ENCODE measurements at regions not wholly inside any gene's neighbourhood (a gene's known extent, or its start where the extent isn't known, plus 50 kb on each side); places are given as distances from the start of the nearest gene placed in this dataset.

GRCh38 chr10:130487566-130487965 is 351.4 kb downstream of the GLRX3 start:
- peaks cover 2% of the 10 kb centered on the region for H3K4me1 ChIP-seq (ENCODE audit: control insufficient read depth, insufficient read depth, low read length)
- no peak overlapping the region for H3K4me3 ChIP-seq (ENCODE audit: low read depth, low read length)
- no peaks in the 10 kb centered on the region for H3K9me3 ChIP-seq (ENCODE audit: control insufficient read depth, insufficient read depth, low read length)
- no peak overlapping the region for H3K9ac ChIP-seq (ENCODE audit: low read depth, low read length)
- no peaks in the 10 kb centered on the region for H3K27me3 ChIP-seq (ENCODE audit: control insufficient read depth, insufficient read depth, low read length)
- H3K36me3 ChIP-seq (ENCODE audit: control insufficient read depth, insufficient read depth, low read length): no peaks in the 10 kb centered on the region

DNA sequence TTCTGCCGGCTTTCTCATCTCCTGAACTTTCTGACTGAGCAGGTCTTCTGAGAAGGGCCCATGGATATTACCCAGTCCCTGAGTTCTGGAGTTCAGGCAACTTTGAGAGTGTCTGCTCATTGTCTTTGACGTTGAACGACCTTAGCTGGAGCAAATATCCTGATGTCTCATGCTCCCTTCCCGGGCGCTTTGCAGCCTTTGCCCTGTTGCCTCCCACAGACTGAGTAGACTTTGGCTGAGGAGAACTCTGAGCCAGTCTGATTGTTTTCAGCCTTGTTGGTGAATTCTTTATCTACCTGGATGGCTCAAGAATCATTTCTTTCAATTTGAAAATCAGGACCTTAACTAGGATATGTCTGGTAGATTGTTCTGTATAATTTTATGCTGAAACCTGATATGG is 353.7 kb downstream of the GLRX3 start:
- Histone ChIP-seq H3K36me3 (ENCODE audit: control insufficient read depth, insufficient read depth, low read length) (no peaks in the 10 kb centered on the region), H3K9ac (ENCODE audit: low read depth, low read length) (no peak overlapping the region), H3K4me1 (ENCODE audit: control insufficient read depth, insufficient read depth, low read length) (peaks cover 2% of the 10 kb centered on the region), H3K27me3 (ENCODE audit: control insufficient read depth, insufficient read depth, low read length) (no peaks in the 10 kb centered on the region), H3K9me3 (ENCODE audit: control insufficient read depth, insufficient read depth, low read length) (no peaks in the 10 kb centered on the region), H3K4me3 (ENCODE audit: low read depth, low read length) (no peak overlapping the region)

DNA sequence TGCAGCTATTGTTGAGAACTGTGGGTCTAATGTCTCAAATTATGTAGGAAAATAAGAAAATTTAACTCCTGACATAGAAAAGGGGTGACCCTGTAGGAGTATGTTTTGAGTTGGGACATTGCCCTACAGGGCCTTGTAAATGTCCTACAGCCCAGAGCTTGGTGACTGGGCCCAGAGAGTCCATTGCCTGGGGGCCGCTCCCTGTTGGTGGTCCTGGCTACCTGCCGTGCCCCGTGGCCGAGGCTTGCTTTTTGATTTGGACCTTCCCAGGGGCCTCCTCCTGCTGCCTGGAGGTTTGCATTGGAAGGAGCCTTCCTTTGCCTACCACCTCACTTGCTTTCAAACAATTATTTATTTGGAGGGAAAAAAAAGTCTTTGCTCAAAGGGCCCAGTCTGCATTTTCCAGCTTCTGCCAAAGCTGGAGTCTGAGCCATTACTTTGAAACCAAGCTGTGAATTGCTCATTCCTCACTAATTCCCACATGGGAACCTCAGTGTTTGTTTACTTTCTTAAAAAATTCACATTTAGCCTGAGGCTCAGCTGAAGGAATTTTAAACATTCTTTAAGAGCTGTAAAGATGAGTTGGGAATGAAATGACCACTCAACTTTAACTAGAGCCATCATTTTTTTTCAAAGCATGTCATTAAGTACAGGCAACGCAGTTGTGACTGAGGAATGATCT is 355.0 kb downstream of the GLRX3 start:
- Histone ChIP-seq H3K9ac (ENCODE audit: low read depth, low read length) (no peak overlapping the region), H3K36me3 (ENCODE audit: control insufficient read depth, insufficient read depth, low read length) (no peaks in the 10 kb centered on the region), H3K4me1 (ENCODE audit: control insufficient read depth, insufficient read depth, low read length) (peaks cover 2% of the 10 kb centered on the region), H3K27me3 (ENCODE audit: control insufficient read depth, insufficient read depth, low read length) (no peaks in the 10 kb centered on the region), H3K4me3 (ENCODE audit: low read depth, low read length) (no peak overlapping the region), H3K9me3 (ENCODE audit: control insufficient read depth, insufficient read depth, low read length) (no peaks in the 10 kb centered on the region)

DNA sequence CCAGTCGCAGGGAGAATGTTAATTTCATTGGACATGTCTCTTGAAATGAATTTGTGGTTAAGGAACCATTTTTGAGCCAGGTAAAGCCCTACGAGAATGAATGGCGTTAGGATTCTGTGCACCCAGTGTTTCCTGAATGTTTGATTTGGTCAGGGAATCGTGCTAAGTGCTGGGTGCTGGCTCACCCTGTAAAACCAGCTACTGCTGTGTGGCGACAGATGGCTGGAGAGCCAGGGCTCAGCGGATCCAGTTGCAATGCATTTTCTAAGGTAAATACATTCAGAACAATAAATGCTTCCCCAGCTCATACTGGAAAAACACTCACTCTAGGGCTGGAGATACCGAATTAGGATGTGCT is 355.5 kb downstream of the GLRX3 start:
- Histone ChIP-seq H3K9ac (ENCODE audit: low read depth, low read length) (no peak overlapping the region), H3K4me3 (ENCODE audit: low read depth, low read length) (no peak overlapping the region), H3K4me1 (ENCODE audit: control insufficient read depth, insufficient read depth, low read length) (peaks cover 2% of the 10 kb centered on the region), H3K9me3 (ENCODE audit: control insufficient read depth, insufficient read depth, low read length) (no peaks in the 10 kb centered on the region), H3K36me3 (ENCODE audit: control insufficient read depth, insufficient read depth, low read length) (no peaks in the 10 kb centered on the region), H3K27me3 (ENCODE audit: control insufficient read depth, insufficient read depth, low read length) (no peaks in the 10 kb centered on the region)

GRCh38 chr10:130492266-130492934 is 356.2 kb downstream of the GLRX3 start:
- no peaks in the 10 kb centered on the region for H3K27me3 ChIP-seq (ENCODE audit: control insufficient read depth, insufficient read depth, low read length)
- H3K9me3 ChIP-seq (ENCODE audit: control insufficient read depth, insufficient read depth, low read length): no peaks in the 10 kb centered on the region
- no peaks in the 10 kb centered on the region for H3K36me3 ChIP-seq (ENCODE audit: control insufficient read depth, insufficient read depth, low read length)
- no peaks in the 10 kb centered on the region for H3K4me1 ChIP-seq (ENCODE audit: control insufficient read depth, insufficient read depth, low read length)
- H3K4me3 ChIP-seq (ENCODE audit: low read depth, low read length): no peak overlapping the region
- no peak overlapping the region for H3K9ac ChIP-seq (ENCODE audit: low read depth, low read length)

DNA sequence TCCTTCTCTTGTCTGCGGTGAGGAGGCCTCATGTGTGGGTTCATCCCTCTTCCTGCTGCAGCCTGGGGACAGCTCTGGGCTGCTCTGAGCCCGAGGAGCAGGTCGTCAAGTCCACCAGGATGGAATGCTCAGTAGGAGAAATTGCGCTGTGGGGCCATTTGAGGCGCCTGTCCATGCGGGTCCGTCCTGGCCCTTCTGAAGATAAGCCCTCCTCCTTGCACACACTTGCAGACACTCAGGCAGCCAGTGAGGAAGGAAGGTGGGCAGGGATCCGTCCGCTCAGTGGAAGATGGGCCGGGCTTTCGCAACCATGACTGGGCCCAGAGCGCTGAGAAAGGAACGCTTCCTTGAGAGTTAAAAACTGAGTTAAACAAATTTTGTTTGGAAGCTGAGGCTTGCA is 356.8 kb downstream of the GLRX3 start:
- Histone ChIP-seq H3K4me1 (ENCODE audit: control insufficient read depth, insufficient read depth, low read length) (no peaks in the 10 kb centered on the region), H3K4me3 (ENCODE audit: low read depth, low read length) (no peak overlapping the region), H3K9ac (ENCODE audit: low read depth, low read length) (no peak overlapping the region), H3K9me3 (ENCODE audit: control insufficient read depth, insufficient read depth, low read length) (no peaks in the 10 kb centered on the region), H3K27me3 (ENCODE audit: control insufficient read depth, insufficient read depth, low read length) (no peaks in the 10 kb centered on the region), H3K36me3 (ENCODE audit: control insufficient read depth, insufficient read depth, low read length) (no peaks in the 10 kb centered on the region)

GRCh38 chr10:130493446-130494145 is 357.4 kb downstream of the GLRX3 start:
- Histone ChIP-seq H3K36me3 (ENCODE audit: control insufficient read depth, insufficient read depth, low read length) (no peaks in the 10 kb centered on the region), H3K4me1 (ENCODE audit: control insufficient read depth, insufficient read depth, low read length) (no peaks in the 10 kb centered on the region), H3K9ac (ENCODE audit: low read depth, low read length) (no peak overlapping the region), H3K4me3 (ENCODE audit: low read depth, low read length) (no peak overlapping the region), H3K9me3 (ENCODE audit: control insufficient read depth, insufficient read depth, low read length) (no peaks in the 10 kb centered on the region), H3K27me3 (ENCODE audit: control insufficient read depth, insufficient read depth, low read length) (no peaks in the 10 kb centered on the region)

DNA sequence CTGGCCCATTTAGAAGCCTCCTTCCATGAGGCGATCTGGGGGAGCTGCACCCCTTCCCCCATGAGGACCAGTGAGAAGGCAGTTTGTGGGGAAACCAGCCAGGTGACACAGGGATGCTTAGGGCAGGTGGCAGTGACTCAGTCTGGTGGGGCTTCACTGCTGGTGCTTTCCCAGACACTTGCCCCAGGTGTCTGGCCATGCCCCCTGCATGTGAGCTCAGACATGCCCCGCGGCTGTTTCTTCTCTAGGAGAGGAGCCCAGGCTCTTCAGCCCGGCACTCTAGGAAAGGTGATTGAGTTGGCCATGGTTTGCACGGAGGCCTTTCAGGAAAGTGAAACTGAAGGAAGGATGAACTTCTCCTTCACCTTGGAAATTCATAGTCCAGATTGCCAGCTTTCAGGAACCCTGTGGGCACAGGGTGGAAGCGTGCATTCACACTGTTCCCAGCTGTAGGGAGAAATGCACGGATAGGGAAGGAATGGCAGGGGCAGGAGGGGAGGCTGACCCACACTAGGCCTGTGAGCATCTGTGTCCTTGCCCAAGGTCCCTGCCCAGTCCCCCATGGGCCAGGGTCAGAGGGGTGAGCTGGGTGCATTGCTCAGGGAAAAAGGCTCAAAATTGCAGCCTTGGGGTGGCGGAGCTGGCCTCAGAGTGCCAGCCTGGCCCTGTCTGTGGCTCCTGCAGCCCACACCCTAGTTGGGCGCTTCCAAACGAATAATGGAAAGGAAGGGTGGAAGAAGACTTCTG is 359.1 kb downstream of the GLRX3 start:
- no peak overlapping the region for H3K4me3 ChIP-seq (ENCODE audit: low read depth, low read length)
- H3K9me3 ChIP-seq (ENCODE audit: control insufficient read depth, insufficient read depth, low read length): no peaks in the 10 kb centered on the region
- H3K4me1 ChIP-seq (ENCODE audit: control insufficient read depth, insufficient read depth, low read length): no peaks in the 10 kb centered on the region
- no peaks in the 10 kb centered on the region for H3K36me3 ChIP-seq (ENCODE audit: control insufficient read depth, insufficient read depth, low read length)
- no peaks in the 10 kb centered on the region for H3K27me3 ChIP-seq (ENCODE audit: control insufficient read depth, insufficient read depth, low read length)
- H3K9ac ChIP-seq (ENCODE audit: low read depth, low read length): no peak overlapping the region

- H3K4me3 ChIP-seq (ENCODE audit: low read depth, low read length): no peak overlapping the region
- H3K9ac ChIP-seq (ENCODE audit: low read depth, low read length): no peak overlapping the region
- H3K4me1 ChIP-seq (ENCODE audit: control insufficient read depth, insufficient read depth, low read length): no peaks in the 10 kb centered on the region
- H3K27me3 ChIP-seq (ENCODE audit: control insufficient read depth, insufficient read depth, low read length): no peaks in the 10 kb centered on the region
- H3K9me3 ChIP-seq (ENCODE audit: control insufficient read depth, insufficient read depth, low read length): no peaks in the 10 kb centered on the region
- H3K36me3 ChIP-seq (ENCODE audit: control insufficient read depth, insufficient read depth, low read length): no peaks in the 10 kb centered on the region
Measured at GRCh38 chr10:130495891-130496636, 359.9 kb downstream of the GLRX3 start.

DNA sequence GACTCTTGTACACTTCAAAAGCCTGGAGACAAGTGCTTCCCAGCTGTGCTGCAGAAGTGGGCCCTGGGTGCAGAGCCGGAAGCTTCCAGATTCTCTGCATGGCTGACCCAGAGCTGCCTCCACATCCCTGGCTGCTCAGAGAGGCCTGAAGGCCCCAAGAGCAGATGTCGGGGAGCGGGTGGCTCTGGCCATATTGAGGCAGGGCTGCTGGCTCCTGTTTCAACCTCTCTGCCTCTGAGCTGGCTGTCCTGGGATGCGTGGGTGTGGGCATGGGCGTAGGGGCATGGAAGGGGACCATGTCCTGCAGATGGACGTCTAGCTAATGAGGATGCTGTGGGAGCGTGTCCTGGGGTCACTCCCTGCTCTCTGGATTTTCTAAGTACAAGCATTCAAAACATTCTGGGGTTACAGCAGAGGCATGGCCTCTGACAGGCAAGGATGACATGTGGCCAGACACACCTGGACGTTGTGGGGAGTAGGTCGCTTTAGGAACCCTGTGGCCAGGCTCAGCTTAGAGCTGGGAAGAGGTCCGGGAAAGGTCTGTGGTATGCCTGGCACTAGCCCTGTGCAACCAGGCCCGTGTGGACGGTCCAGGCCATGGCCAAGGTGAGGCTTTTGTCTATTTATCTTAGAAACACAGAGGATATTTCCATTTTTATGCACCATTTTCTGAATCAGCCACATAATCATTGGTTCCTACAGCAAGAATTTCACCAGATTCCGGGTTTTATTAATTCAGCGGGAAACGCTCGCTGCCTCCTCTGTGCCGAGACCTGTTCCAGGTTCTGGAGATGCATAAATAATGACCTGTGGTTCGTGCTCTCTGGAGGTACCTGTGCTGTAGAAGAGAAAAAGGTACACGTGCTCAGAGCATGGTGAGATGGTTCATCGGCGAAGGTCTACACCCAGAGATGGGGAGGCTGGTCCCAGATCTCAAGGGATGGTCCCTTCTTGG is 361.1 kb downstream of the GLRX3 start:
- no peaks in the 10 kb centered on the region for H3K27me3 ChIP-seq (ENCODE audit: control insufficient read depth, insufficient read depth, low read length)
- H3K9me3 ChIP-seq (ENCODE audit: control insufficient read depth, insufficient read depth, low read length): no peaks in the 10 kb centered on the region
- no peak overlapping the region for H3K9ac ChIP-seq (ENCODE audit: low read depth, low read length)
- no peaks in the 10 kb centered on the region for H3K36me3 ChIP-seq (ENCODE audit: control insufficient read depth, insufficient read depth, low read length)
- H3K4me1 ChIP-seq (ENCODE audit: control insufficient read depth, insufficient read depth, low read length): no peaks in the 10 kb centered on the region
- H3K4me3 ChIP-seq (ENCODE audit: low read depth, low read length): no peak overlapping the region
